ENCODE measurements at regions not wholly inside any gene's neighbourhood (a gene's known extent, or its start where the extent isn't known, plus 50 kb on each side); places are given as distances from the start of the nearest gene placed in this dataset.

DNA sequence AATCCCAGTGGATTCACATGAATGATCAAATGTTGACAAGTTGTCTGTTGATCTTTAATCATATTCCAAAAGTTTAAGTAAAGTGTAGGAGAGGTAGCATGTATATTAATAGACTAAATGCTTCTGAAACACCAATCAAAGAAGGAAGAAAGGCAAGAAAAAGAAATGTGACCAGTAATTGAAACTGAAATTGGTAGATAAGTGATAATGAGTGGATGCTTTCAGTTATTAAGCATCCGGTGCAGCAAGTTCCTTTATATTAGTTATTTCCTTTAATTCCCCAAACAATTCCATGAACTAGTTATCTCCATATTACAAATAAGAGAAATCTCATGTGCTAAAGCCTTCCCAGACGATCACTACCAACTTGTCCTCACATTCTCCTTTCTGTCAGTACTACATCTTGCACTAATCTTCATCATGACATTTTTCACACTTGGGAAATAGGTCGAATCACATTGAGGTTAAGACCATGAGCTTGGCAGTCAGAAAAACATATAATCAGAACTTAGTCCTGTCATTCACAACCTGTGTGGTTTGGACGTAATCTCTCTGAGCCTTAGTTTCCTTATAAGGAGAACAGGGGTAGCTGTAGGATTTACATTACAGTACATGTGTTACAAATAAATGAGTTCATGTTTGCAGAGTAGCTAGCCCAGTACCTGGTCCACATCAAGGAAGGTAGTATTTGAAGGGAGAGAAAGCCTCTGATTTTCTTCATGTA, 182.1 kb downstream of the NOL4 start:
- Histone ChIP-seq H3K4me3 (ENCODE audit: insufficient read length, low read depth) (no peak overlapping the region), H3K27me3 (ENCODE audit: insufficient read depth, insufficient read length) (no peaks in the 10 kb centered on the region), H3K9ac (ENCODE audit: insufficient read length, low read depth) (no peak overlapping the region), H3K36me3 (ENCODE audit: insufficient read depth, insufficient read length, low read length) (no peaks in the 10 kb centered on the region), H3K4me1 (ENCODE audit: insufficient read depth, insufficient read length) (no peaks in the 10 kb centered on the region), H3K9me3 (ENCODE audit: insufficient read depth, low read length) (no peaks in the 10 kb centered on the region)
- TF ChIP-seq ZNF274 (IDR thresholded peaks at IDR 0.05; ENCODE audit: low read depth, low read length) (no peak), SUZ12 (IDR thresholded peaks at IDR 0.05; ENCODE audit: extremely low read depth, insufficient read depth, insufficient read length) (no peak), YY1 (IDR thresholded peaks at IDR 0.05; ENCODE audit: insufficient read depth, insufficient read length) (no peak)
- DNase-seq (ENCODE audit: low read depth, low spot score) = no peak

DNA sequence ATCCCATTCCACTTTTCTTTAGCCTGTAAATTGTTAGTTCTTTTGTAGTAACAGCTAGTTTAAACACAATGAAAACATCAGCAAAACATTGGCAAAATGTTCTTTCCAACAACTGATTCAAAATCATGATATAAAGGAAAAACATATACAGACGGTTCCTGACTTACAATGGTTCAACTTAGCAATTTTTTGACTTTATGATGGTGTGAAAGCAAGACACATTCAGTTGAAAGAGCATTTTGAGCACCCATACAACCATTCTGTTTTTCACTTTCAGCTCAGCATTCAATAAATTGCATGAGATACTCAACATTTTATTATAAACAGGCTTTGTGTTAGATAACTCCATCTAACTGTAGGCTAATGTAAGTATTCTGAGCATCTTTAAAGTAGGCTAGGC, 185.1 kb downstream of the NOL4 start:
- Histone ChIP-seq H3K36me3 (ENCODE audit: insufficient read depth, insufficient read length, low read length) (no peaks in the 10 kb centered on the region), H3K27me3 (ENCODE audit: insufficient read depth, insufficient read length) (no peaks in the 10 kb centered on the region), H3K4me3 (ENCODE audit: insufficient read length, low read depth) (no peak overlapping the region), H3K9me3 (ENCODE audit: insufficient read depth, low read length) (no peaks in the 10 kb centered on the region), H3K9ac (ENCODE audit: insufficient read length, low read depth) (no peak overlapping the region), H3K4me1 (ENCODE audit: insufficient read depth, insufficient read length) (no peaks in the 10 kb centered on the region)
- TF ChIP-seq SUZ12 (IDR thresholded peaks at IDR 0.05; ENCODE audit: extremely low read depth, insufficient read depth, insufficient read length) (no peak), YY1 (IDR thresholded peaks at IDR 0.05; ENCODE audit: insufficient read depth, insufficient read length) (no peak), ZNF274 (IDR thresholded peaks at IDR 0.05; ENCODE audit: low read depth, low read length) (no peak)
- no peak for DNase-seq (ENCODE audit: low read depth, low spot score)

DNA sequence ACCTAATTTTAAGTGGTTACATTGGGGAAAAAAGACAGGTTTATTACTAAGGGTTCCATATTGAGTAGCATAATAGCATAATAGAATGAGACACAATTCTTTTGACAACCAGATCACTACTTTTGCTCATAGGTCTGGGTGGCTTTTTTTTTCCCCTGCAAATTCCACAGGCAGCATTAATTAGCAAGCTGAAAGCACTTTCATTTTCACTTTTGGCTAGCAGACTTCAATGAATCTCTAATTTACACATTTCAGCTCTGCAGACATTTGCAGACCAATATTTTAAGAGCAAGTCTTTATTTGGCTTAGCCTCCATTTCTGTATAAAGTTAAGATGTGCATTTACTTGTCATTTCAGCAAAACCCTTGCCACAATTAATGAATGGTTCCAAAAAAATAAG, 185.5 kb downstream of the NOL4 start:
- H3K27me3 ChIP-seq (ENCODE audit: insufficient read depth, insufficient read length) = no peaks in the 10 kb centered on the region
- no peaks in the 10 kb centered on the region for H3K9me3 ChIP-seq (ENCODE audit: insufficient read depth, low read length)
- TF ChIP-seq YY1 (IDR thresholded peaks at IDR 0.05; ENCODE audit: insufficient read depth, insufficient read length) (no peak), SUZ12 (IDR thresholded peaks at IDR 0.05; ENCODE audit: extremely low read depth, insufficient read depth, insufficient read length) (no peak), ZNF274 (IDR thresholded peaks at IDR 0.05; ENCODE audit: low read depth, low read length) (no peak)
- no peak overlapping the region for H3K4me3 ChIP-seq (ENCODE audit: insufficient read length, low read depth)
- no peak overlapping the region for H3K9ac ChIP-seq (ENCODE audit: insufficient read length, low read depth)
- no peak for DNase-seq (ENCODE audit: low read depth, low spot score)
- no peaks in the 10 kb centered on the region for H3K4me1 ChIP-seq (ENCODE audit: insufficient read depth, insufficient read length)
- H3K36me3 ChIP-seq (ENCODE audit: insufficient read depth, insufficient read length, low read length) = no peaks in the 10 kb centered on the region

DNA sequence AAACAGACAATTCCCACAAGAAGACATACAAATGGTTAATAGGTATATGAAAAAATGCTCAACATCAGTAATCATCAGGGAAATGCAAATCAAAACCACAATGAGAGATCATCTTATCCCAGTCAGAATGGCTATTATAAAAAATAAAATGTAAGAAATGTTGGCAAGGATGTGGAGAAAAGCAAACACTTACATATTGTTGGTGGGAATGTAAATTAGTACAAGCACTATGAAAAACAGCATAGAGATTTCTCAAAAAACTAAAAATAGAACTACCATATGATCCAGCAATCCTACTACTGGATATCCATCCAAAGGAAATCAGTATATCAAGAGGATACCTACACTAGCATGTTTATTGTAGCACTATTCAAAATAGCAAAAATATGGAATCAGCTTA, 186.6 kb downstream of the NOL4 start:
- no peaks in the 10 kb centered on the region for H3K36me3 ChIP-seq (ENCODE audit: insufficient read depth, insufficient read length, low read length)
- no peak overlapping the region for H3K4me3 ChIP-seq (ENCODE audit: insufficient read length, low read depth)
- no peak overlapping the region for H3K9ac ChIP-seq (ENCODE audit: insufficient read length, low read depth)
- H3K27me3 ChIP-seq (ENCODE audit: insufficient read depth, insufficient read length) = no peaks in the 10 kb centered on the region
- no peaks in the 10 kb centered on the region for H3K9me3 ChIP-seq (ENCODE audit: insufficient read depth, low read length)
- no peaks in the 10 kb centered on the region for H3K4me1 ChIP-seq (ENCODE audit: insufficient read depth, insufficient read length)
- TF ChIP-seq YY1 (IDR thresholded peaks at IDR 0.05; ENCODE audit: insufficient read depth, insufficient read length) = no peak
- TF ChIP-seq ZNF274 (IDR thresholded peaks at IDR 0.05; ENCODE audit: low read depth, low read length) = no peak
- TF ChIP-seq SUZ12 (IDR thresholded peaks at IDR 0.05; ENCODE audit: extremely low read depth, insufficient read depth, insufficient read length) = no peak
- no peak for DNase-seq (ENCODE audit: low read depth, low spot score)

DNA sequence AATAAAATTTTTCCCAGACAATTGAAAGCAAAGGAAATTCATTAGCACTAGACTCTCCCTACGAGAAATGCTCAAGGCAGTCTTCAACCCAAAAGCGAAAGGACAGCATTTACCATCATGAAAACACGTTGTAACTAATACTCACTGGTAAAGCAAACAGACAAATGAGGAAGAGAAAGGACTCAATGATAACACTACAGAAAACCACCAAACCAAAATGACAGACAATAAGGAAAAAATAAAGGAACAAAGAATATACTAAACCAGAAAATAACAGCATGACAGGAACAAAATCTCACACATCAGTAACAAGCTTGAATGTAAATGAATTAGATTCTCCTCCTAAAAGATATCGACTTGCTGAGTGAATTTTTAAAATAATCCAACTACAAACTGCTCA, 190.7 kb downstream of the NOL4 start:
- Histone ChIP-seq H3K9me3 (ENCODE audit: insufficient read depth, low read length) (no peaks in the 10 kb centered on the region), H3K4me3 (ENCODE audit: insufficient read length, low read depth) (no peak overlapping the region), H3K27me3 (ENCODE audit: insufficient read depth, insufficient read length) (no peaks in the 10 kb centered on the region), H3K9ac (ENCODE audit: insufficient read length, low read depth) (no peak overlapping the region), H3K4me1 (ENCODE audit: insufficient read depth, insufficient read length) (no peaks in the 10 kb centered on the region), H3K36me3 (ENCODE audit: insufficient read depth, insufficient read length, low read length) (no peaks in the 10 kb centered on the region)
- no peak for DNase-seq (ENCODE audit: low read depth, low spot score)
- no peak for TF ChIP-seq ZNF274 (IDR thresholded peaks at IDR 0.05; ENCODE audit: low read depth, low read length)
- no peak for TF ChIP-seq SUZ12 (IDR thresholded peaks at IDR 0.05; ENCODE audit: extremely low read depth, insufficient read depth, insufficient read length)
- no peak for TF ChIP-seq YY1 (IDR thresholded peaks at IDR 0.05; ENCODE audit: insufficient read depth, insufficient read length)

DNA sequence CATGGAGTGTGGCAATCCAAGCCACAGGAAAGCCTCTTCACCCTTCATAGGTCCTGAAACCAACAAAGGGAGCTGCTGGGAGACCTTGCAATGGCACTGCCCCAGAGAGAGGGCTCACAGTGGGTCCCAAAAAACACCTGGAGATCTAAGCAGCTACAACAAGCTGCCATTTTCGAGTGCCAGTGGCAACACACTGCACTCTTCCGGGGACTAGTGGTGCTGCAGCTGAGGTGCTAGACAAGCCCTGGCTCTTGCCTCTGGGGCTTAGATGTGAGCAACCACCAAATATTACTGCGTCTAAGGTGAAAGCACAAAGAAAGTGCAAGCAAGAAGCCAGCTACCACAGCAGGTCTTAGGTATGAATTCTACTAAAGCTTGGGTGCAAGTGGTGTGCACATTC, 192.9 kb downstream of the NOL4 start:
- Histone ChIP-seq H3K36me3 (ENCODE audit: insufficient read depth, insufficient read length, low read length) (no peaks in the 10 kb centered on the region), H3K27me3 (ENCODE audit: insufficient read depth, insufficient read length) (no peaks in the 10 kb centered on the region), H3K9me3 (ENCODE audit: insufficient read depth, low read length) (no peaks in the 10 kb centered on the region), H3K4me1 (ENCODE audit: insufficient read depth, insufficient read length) (no peaks in the 10 kb centered on the region), H3K4me3 (ENCODE audit: insufficient read length, low read depth) (no peak overlapping the region), H3K9ac (ENCODE audit: insufficient read length, low read depth) (no peak overlapping the region)
- DNase-seq (ENCODE audit: low read depth, low spot score) = no peak
- TF ChIP-seq YY1 (IDR thresholded peaks at IDR 0.05; ENCODE audit: insufficient read depth, insufficient read length) (no peak), ZNF274 (IDR thresholded peaks at IDR 0.05; ENCODE audit: low read depth, low read length) (no peak), SUZ12 (IDR thresholded peaks at IDR 0.05; ENCODE audit: extremely low read depth, insufficient read depth, insufficient read length) (no peak)

DNA sequence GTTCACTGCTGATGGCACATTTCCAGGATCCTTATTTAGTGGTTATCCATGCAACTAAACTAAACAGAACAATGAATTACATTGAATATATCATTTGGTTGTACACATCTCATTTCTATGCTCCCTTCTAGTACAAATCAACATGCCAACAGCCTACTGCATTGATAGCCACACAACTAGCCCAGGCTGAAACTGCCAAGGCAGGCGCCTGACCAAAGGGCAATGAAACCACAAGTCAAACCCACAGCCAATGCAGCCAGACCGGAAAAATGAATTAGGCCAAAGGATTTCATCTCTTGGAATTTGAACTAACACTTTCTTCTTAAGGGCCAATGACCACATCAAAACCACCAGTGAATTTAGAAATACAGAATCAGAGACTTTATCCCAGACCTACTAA, 196.4 kb downstream of the NOL4 start:
- TF ChIP-seq SUZ12 (IDR thresholded peaks at IDR 0.05; ENCODE audit: extremely low read depth, insufficient read depth, insufficient read length) (no peak), ZNF274 (IDR thresholded peaks at IDR 0.05; ENCODE audit: low read depth, low read length) (no peak), YY1 (IDR thresholded peaks at IDR 0.05; ENCODE audit: insufficient read depth, insufficient read length) (no peak)
- no peaks in the 10 kb centered on the region for H3K36me3 ChIP-seq (ENCODE audit: insufficient read depth, insufficient read length, low read length)
- no peak overlapping the region for H3K9ac ChIP-seq (ENCODE audit: insufficient read length, low read depth)
- no peak overlapping the region for H3K4me3 ChIP-seq (ENCODE audit: insufficient read length, low read depth)
- DNase-seq (ENCODE audit: low read depth, low spot score) = no peak
- no peaks in the 10 kb centered on the region for H3K4me1 ChIP-seq (ENCODE audit: insufficient read depth, insufficient read length)
- no peaks in the 10 kb centered on the region for H3K27me3 ChIP-seq (ENCODE audit: insufficient read depth, insufficient read length)
- H3K9me3 ChIP-seq (ENCODE audit: insufficient read depth, low read length) = no peaks in the 10 kb centered on the region

All from NT2/D1 (cell line).